AG04450 (cell line): ENCODE measurements at regions not wholly inside any gene's neighbourhood (a gene's known extent, or its start where the extent isn't known, plus 50 kb on each side); places are given as distances from the start of the nearest gene placed in this dataset.

Experiments used
- CTCF ChIA-PET: fragments of 300-600, 350-600 bp; formaldehyde crosslinking; extraction: SDS; loops from one replicate; lab custom pipeline; 2022; ENCODE audit warnings: antibody characterized with exemption, inconsistent platforms; lab: Charles Lee
- POLR2A ChIA-PET: fragments of 350-600 bp; formaldehyde crosslinking; extraction: SDS; loops from one replicate; lab custom pipeline; 2021; ENCODE audit warnings: antibody characterized with exemption, inconsistent platforms; lab: Yijun Ruan, JAX
- DNase-seq: peaks from one replicate; pipeline ENCODE4 v3.0.0-alpha.2; 2011; ENCODE audit warnings: low read depth, low spot score
- H3K27ac ChIP-seq: one replicate; pipeline ENCODE4 v1.5.1; 2012; ENCODE audit warnings: low read depth, low read length, control low read depth
- H3K27me3 ChIP-seq: one replicate; pipeline ENCODE4 v1.6.0; 2012; ENCODE audit warnings: low read length; ENCODE audit not compliant: control insufficient read depth, insufficient read depth
- H3K4me3 ChIP-seq: 2 replicates; pipeline ENCODE4 v1.5.1; 2011; ENCODE audit warnings: mild to moderate bottlenecking, low read depth, low read length, control low read depth
- H3K9me3 ChIP-seq: 2 replicates; pipeline ENCODE4 v1.5.1; 2012; ENCODE audit warnings: low read length; ENCODE audit not compliant: control insufficient read depth, insufficient read depth
- TF ChIP-seq, protein P1 (sequence below): IDR thresholded peaks from 2 replicates; pipeline ENCODE4 v1.5.1; 2011; ENCODE audit warnings: low read depth, low read length, control low read depth, inconsistent platforms

GRCh38 chr11:91374794-91375193 lies 849.8 kb upstream of the FAT3 start:
- no peak overlapping the region for H3K4me3 ChIP-seq
- ChIA-PET POLR2A (no interaction called here), CTCF (no interaction called here)
- H3K9me3 ChIP-seq: no peaks in the 10 kb centered on the region
- H3K27ac ChIP-seq: no peak overlapping the region
- no peaks in the 10 kb centered on the region for H3K27me3 ChIP-seq
- TF ChIP-seq, protein P1, sequence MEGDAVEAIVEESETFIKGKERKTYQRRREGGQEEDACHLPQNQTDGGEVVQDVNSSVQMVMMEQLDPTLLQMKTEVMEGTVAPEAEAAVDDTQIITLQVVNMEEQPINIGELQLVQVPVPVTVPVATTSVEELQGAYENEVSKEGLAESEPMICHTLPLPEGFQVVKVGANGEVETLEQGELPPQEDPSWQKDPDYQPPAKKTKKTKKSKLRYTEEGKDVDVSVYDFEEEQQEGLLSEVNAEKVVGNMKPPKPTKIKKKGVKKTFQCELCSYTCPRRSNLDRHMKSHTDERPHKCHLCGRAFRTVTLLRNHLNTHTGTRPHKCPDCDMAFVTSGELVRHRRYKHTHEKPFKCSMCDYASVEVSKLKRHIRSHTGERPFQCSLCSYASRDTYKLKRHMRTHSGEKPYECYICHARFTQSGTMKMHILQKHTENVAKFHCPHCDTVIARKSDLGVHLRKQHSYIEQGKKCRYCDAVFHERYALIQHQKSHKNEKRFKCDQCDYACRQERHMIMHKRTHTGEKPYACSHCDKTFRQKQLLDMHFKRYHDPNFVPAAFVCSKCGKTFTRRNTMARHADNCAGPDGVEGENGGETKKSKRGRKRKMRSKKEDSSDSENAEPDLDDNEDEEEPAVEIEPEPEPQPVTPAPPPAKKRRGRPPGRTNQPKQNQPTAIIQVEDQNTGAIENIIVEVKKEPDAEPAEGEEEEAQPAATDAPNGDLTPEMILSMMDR: no peak
- no peak for DNase-seq

DNA sequence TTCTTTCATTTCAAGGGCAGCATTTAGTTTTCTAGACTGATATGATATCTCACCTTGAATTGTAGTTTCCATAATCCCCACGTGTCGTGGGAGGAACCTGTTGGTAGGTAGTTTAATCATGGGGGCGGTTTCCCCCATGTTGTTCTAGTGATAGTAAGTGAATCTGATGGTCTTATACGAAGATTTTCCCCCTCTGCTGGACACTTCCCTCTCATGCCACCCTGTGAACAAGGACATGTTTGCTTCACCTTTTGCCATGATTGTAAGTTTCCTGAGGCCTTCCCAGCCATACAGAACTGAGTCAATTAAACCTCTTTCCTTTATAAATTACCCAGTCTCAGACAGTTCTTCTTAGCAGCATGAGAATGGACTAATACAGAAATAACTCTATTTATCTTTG lies 851.1 kb upstream of the FAT3 start:
- Histone ChIP-seq H3K4me3 (no peak overlapping the region), H3K9me3 (no peaks in the 10 kb centered on the region), H3K27me3 (no peaks in the 10 kb centered on the region), H3K27ac (no peak overlapping the region)
- ChIA-PET POLR2A (no interaction called here), CTCF (no interaction called here)
- TF ChIP-seq, protein P1: no peak
- DNase-seq: no peak

DNA sequence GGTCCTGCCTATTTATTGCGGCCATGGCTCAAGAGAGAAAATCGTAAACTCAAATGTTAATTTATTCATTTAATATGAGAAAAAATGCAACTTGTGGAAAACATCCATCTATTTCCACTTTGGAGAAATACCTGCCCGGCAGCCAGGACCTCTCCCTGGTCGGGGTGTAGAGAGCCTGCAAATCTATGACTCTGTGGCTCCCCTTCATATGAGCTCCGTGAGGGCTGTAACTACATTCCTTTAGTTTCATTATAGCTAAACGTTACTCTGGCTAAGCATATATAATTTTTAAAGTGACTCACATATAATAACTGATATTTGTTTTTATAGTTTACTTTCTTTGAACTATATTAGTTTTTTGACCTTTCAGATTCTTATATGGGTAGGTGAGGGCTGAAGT lies 857.8 kb upstream of the FAT3 start:
- ChIA-PET CTCF (no interaction called here), POLR2A (no interaction called here)
- TF ChIP-seq, protein P1: no peak
- Histone ChIP-seq H3K27ac (no peak overlapping the region), H3K9me3 (no peaks in the 10 kb centered on the region), H3K4me3 (no peak overlapping the region), H3K27me3 (no peaks in the 10 kb centered on the region)
- no peak for DNase-seq

DNA sequence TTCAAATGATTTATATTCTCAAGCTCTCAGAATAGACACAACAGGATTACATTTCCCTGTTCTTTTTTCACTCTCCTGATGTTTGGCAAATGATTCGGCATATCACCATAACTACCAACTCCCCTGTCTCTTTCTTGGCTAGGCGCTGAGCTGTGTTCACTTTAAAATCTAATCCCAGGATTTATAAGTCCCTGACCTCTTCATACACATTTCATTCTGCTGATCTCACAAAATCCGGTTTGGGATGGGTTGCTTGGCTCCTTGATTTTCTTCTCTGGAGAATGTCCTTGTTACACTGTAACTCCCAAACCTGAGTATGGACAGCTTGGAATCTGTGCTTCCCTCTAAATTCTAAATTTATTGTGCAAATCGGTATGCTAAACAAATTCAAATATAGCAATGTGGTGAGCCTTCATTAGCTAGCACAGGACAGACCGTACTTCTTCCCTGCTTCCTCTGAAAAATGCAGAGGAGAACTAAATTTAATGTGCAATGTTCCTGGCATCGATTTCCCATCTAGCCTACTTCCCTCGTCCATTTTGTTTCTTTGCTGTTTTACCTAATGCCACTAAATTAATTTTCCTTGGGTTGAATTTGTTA lies 858.5 kb upstream of the FAT3 start:
- Histone ChIP-seq H3K27me3 (no peaks in the 10 kb centered on the region), H3K27ac (no peak overlapping the region), H3K9me3 (no peaks in the 10 kb centered on the region), H3K4me3 (no peak overlapping the region)
- TF ChIP-seq, protein P1: no peak
- no peak for DNase-seq
- ChIA-PET CTCF (no interaction called here), POLR2A (no interaction called here)

GRCh38 chr11:91350931-91351330 lies 873.7 kb upstream of the FAT3 start:
- ChIA-PET CTCF (no interaction called here), POLR2A (no interaction called here)
- no peaks in the 10 kb centered on the region for H3K9me3 ChIP-seq
- TF ChIP-seq, protein P1: no peak
- no peak overlapping the region for H3K27ac ChIP-seq
- DNase-seq: no peak
- H3K27me3 ChIP-seq: no peaks in the 10 kb centered on the region
- H3K4me3 ChIP-seq: no peak overlapping the region
